Ascending aorta (tissue), 2 donors: ENCODE measurements at regions not wholly inside any gene's neighbourhood (a gene's known extent, or its start where the extent isn't known, plus 50 kb on each side); places are given as distances from the start of the nearest gene placed in this dataset.

Experiments used
- DNase-seq, 2 donors: peaks; one replicate each; pipeline ENCODE4 v3.0.0-alpha.2; 2019; ENCODE audit warnings: low spot score in 2 of 2
- H3K27ac ChIP-seq, 2 donors: fragments of 200-600 bp; sonication (generic); one replicate each; pipeline ENCODE4 v1.5.1; 2016 to 2017; ENCODE audit warnings: mild to moderate bottlenecking in 1 of 2
- H3K27me3 ChIP-seq: fragments of 200-600 bp; sonication (generic); one replicate; pipeline ENCODE4 v1.5.1; 2017
- H3K36me3 ChIP-seq, 2 donors: fragments of 200-600 bp; sonication (generic); one replicate each; pipeline ENCODE4 v1.5.1; 2016
- H3K4me1 ChIP-seq, 2 donors: fragments of 200-600 bp; sonication (generic); one replicate each; pipeline ENCODE4 v1.5.1; 2016 to 2017; ENCODE audit warnings: mild to moderate bottlenecking in 1 of 2
- H3K4me3 ChIP-seq, 2 donors: fragments of 200-600 bp; sonication (generic); one replicate each; pipeline ENCODE4 v1.5.1; 2016 to 2017; ENCODE audit warnings: mild to moderate bottlenecking in 1 of 2
- H3K9me3 ChIP-seq, 2 donors: fragments of 200-600 bp; sonication (generic); one replicate each; pipeline ENCODE4 v1.5.1; 2016
- CTCF ChIP-seq, 3 experiments: fragments of 200-600 bp in 2 of 3; fragments of 450-650 bp in 1 of 3; sonication (generic) in 2 of 3; IDR thresholded peaks; one replicate each; pipeline ENCODE4 v1.5.1; 2016 to 2019; ENCODE audit warnings: antibody characterized with exemption in 3 of 3, mild to moderate bottlenecking in 1 of 3, moderate library complexity in 1 of 3
- intact Hi-C: fragments of 100-400 bp; cut with DNase I; formaldehyde crosslinking; loops from one replicate; pipeline ENCODE4 v1.15.1; 2023

GRCh38 chr4:178415925-178416324 is 973.7 kb upstream of the AGA start:
- Histone ChIP-seq H3K4me1 (no peaks in the 10 kb centered on the region), H3K36me3 (no peaks in the 10 kb centered on the region), H3K4me3 (no peak overlapping the region), H3K27ac (no peak overlapping the region), H3K27me3 (no peaks in the 10 kb centered on the region), H3K9me3 (no peaks in the 10 kb centered on the region)
- TF ChIP-seq CTCF (IDR thresholded peaks at IDR 0.05) = no peak
- intact Hi-C loops = no loop called here
- DNase-seq = no peak

GRCh38 chr4:178423366-178423765 is 981.1 kb upstream of the AGA start:
- DNase-seq = no peak
- no peaks in the 10 kb centered on the region for H3K9me3 ChIP-seq
- H3K4me1 ChIP-seq = no peaks in the 10 kb centered on the region

GRCh38 chr4:178426871-178427270 is 984.6 kb upstream of the AGA start:
- DNase-seq = no peak
- Histone ChIP-seq H3K4me3 (no peak overlapping the region), H3K4me1 (no peaks in the 10 kb centered on the region), H3K36me3 (no peaks in the 10 kb centered on the region), H3K27me3 (no peaks in the 10 kb centered on the region), H3K27ac (no peak overlapping the region), H3K9me3 (no peaks in the 10 kb centered on the region)
- TF ChIP-seq CTCF (IDR thresholded peaks at IDR 0.05) = no peak
- intact Hi-C loops = no loop called here

More at GRCh38 chr4:178423366-178423765, 981.1 kb upstream of the AGA start:
- no peaks in the 10 kb centered on the region for H3K27me3 ChIP-seq
- H3K36me3 ChIP-seq = no peaks in the 10 kb centered on the region
- no peak for TF ChIP-seq CTCF (IDR thresholded peaks at IDR 0.05)
- H3K27ac ChIP-seq = no peak overlapping the region
- no peak overlapping the region for H3K4me3 ChIP-seq
- intact Hi-C loops = no loop called here

GRCh38 chr4:178427663-178428062 is 985.4 kb upstream of the AGA start:
- TF ChIP-seq CTCF (IDR thresholded peaks at IDR 0.05) = no peak

GRCh38 chr4:178448372-178449035 is 1006.3 kb upstream of the AGA start:
- no peaks in the 10 kb centered on the region for H3K36me3 ChIP-seq
- H3K27ac ChIP-seq = no peak overlapping the region
- H3K4me1 ChIP-seq = no peaks in the 10 kb centered on the region
- no peak overlapping the region for H3K4me3 ChIP-seq
- intact Hi-C loops = no loop called here
- TF ChIP-seq CTCF (IDR thresholded peaks at IDR 0.05) = no peak
- H3K27me3 ChIP-seq = no peaks in the 10 kb centered on the region
- no peaks in the 10 kb centered on the region for H3K9me3 ChIP-seq
- DNase-seq = no peak

More at GRCh38 chr4:178427663-178428062, 985.4 kb upstream of the AGA start:
- H3K4me1 ChIP-seq = no peaks in the 10 kb centered on the region
- intact Hi-C loops = no loop called here
- H3K9me3 ChIP-seq = no peaks in the 10 kb centered on the region
- H3K27me3 ChIP-seq = no peaks in the 10 kb centered on the region
- H3K27ac ChIP-seq = no peak overlapping the region
- DNase-seq = no peak
- no peak overlapping the region for H3K4me3 ChIP-seq
- no peaks in the 10 kb centered on the region for H3K36me3 ChIP-seq

GRCh38 chr4:178450614-178451013 is 1008.4 kb upstream of the AGA start:
- H3K9me3 ChIP-seq = no peaks in the 10 kb centered on the region
- no peak overlapping the region for H3K4me3 ChIP-seq
- H3K4me1 ChIP-seq = no peaks in the 10 kb centered on the region
- no peak for TF ChIP-seq CTCF (IDR thresholded peaks at IDR 0.05)
- intact Hi-C loops = no loop called here
- DNase-seq = no peak
- no peak overlapping the region for H3K27ac ChIP-seq
- no peaks in the 10 kb centered on the region for H3K36me3 ChIP-seq
- no peaks in the 10 kb centered on the region for H3K27me3 ChIP-seq
